Bronchial epithelial cell (primary cell): ENCODE measurements at regions not wholly inside any gene's neighbourhood (a gene's known extent, or its start where the extent isn't known, plus 50 kb on each side); places are given as distances from the start of the nearest gene placed in this dataset.

Experiments used
- DNase-seq: peaks from one replicate; pipeline ENCODE4 v3.0.0-alpha.2; 2010; ENCODE audit warnings: low read depth
- FAIRE-seq: peaks from 2 replicates; lab custom pipeline; 2011; peaks lifted over from hg19 to GRCh38; lab: Jason Lieb, UNC
- H3K27me3 ChIP-seq: 2 replicates; pipeline ENCODE4 v1.5.1; 2011; ENCODE audit warnings: low read length; ENCODE audit not compliant: control insufficient read depth, insufficient read depth
- H3K36me3 ChIP-seq: 2 replicates; pipeline ENCODE4 v1.5.1; 2011; ENCODE audit warnings: low read length; ENCODE audit not compliant: control insufficient read depth, insufficient read depth
- H3K4me3 ChIP-seq: 2 replicates; pipeline ENCODE4 v1.5.1; 2011; ENCODE audit warnings: mild to moderate bottlenecking, low read depth, low read length, control low read depth
- TF ChIP-seq, protein P1 (sequence below): IDR thresholded peaks from 2 replicates; pipeline ENCODE4 v1.5.1; 2011; ENCODE audit warnings: mild to moderate bottlenecking, moderate library complexity, low read length, control low read depth, inconsistent platforms; ENCODE audit not compliant: insufficient read depth, severe bottlenecking

- no peaks in the 10 kb centered on the region for H3K27me3 ChIP-seq
- DNase-seq: no peak
- FAIRE-seq: no peak
- no peak overlapping the region for H3K4me3 ChIP-seq
- TF ChIP-seq, protein P1, sequence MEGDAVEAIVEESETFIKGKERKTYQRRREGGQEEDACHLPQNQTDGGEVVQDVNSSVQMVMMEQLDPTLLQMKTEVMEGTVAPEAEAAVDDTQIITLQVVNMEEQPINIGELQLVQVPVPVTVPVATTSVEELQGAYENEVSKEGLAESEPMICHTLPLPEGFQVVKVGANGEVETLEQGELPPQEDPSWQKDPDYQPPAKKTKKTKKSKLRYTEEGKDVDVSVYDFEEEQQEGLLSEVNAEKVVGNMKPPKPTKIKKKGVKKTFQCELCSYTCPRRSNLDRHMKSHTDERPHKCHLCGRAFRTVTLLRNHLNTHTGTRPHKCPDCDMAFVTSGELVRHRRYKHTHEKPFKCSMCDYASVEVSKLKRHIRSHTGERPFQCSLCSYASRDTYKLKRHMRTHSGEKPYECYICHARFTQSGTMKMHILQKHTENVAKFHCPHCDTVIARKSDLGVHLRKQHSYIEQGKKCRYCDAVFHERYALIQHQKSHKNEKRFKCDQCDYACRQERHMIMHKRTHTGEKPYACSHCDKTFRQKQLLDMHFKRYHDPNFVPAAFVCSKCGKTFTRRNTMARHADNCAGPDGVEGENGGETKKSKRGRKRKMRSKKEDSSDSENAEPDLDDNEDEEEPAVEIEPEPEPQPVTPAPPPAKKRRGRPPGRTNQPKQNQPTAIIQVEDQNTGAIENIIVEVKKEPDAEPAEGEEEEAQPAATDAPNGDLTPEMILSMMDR: no peak
- no peaks in the 10 kb centered on the region for H3K36me3 ChIP-seq
Observed at GRCh38 chr11:101199416-101199815, 69.8 kb upstream of the PGR start.

- FAIRE-seq: no peak
- no peak overlapping the region for H3K4me3 ChIP-seq
- TF ChIP-seq, protein P1: no peak
- H3K36me3 ChIP-seq: no peaks in the 10 kb centered on the region
- no peaks in the 10 kb centered on the region for H3K27me3 ChIP-seq
- DNase-seq: no peak
Observed at GRCh38 chr11:101195294-101195693, 65.7 kb upstream of the PGR start.

- Histone ChIP-seq H3K4me3 (no peak overlapping the region), H3K36me3 (no peaks in the 10 kb centered on the region), H3K27me3 (no peaks in the 10 kb centered on the region)
- FAIRE-seq: no peak
- DNase-seq: no peak
- TF ChIP-seq, protein P1: no peak
Observed at GRCh38 chr11:101188801-101189200, 59.2 kb upstream of the PGR start.

- no peaks in the 10 kb centered on the region for H3K27me3 ChIP-seq
- DNase-seq: no peak
- no peak for FAIRE-seq
- TF ChIP-seq, protein P1: no peak
- H3K4me3 ChIP-seq: no peak overlapping the region
- no peaks in the 10 kb centered on the region for H3K36me3 ChIP-seq
Observed at GRCh38 chr11:101188173-101188572, 58.6 kb upstream of the PGR start.

- TF ChIP-seq, protein P1: no peak
- no peak overlapping the region for H3K4me3 ChIP-seq
- DNase-seq: no peak
- no peaks in the 10 kb centered on the region for H3K36me3 ChIP-seq
- H3K27me3 ChIP-seq: no peaks in the 10 kb centered on the region
- FAIRE-seq: no peak
Observed at GRCh38 chr11:101187748-101188147, 58.1 kb upstream of the PGR start.

DNA sequence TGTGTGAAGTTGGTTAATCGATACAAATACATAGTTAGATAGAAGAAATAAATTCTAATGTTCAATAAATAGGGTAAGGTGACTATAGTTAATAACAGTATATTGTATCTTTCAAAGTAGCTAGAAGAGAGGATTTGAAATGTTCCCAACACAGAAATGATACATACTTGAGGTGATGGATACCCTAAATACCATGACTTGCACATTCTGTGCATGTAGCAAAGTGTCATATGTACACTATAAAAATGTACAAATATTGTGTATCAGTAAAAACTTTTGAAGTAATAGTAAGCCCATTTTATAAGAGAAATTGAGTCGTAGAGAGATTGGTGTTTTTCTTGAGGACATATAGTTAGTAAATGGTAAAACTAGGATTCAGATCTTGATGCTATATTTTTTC is 56.4 kb upstream of the PGR start:
- Histone ChIP-seq H3K4me3 (no peak overlapping the region), H3K27me3 (no peaks in the 10 kb centered on the region), H3K36me3 (no peaks in the 10 kb centered on the region)
- no peak for FAIRE-seq
- DNase-seq: no peak
- TF ChIP-seq, protein P1: no peak
